ENCODE measurements at regions not wholly inside any gene's neighbourhood (a gene's known extent, or its start where the extent isn't known, plus 50 kb on each side); places are given as distances from the start of the nearest gene placed in this dataset.

GRCh38 chr13:85588359-85588758 lies 210.9 kb downstream of the SLITRK6 start:
- intact Hi-C loops (cut with DNase I) = no loop called here
- no peak for TF ChIP-seq CTCF (IDR thresholded peaks at IDR 0.05)

DNA sequence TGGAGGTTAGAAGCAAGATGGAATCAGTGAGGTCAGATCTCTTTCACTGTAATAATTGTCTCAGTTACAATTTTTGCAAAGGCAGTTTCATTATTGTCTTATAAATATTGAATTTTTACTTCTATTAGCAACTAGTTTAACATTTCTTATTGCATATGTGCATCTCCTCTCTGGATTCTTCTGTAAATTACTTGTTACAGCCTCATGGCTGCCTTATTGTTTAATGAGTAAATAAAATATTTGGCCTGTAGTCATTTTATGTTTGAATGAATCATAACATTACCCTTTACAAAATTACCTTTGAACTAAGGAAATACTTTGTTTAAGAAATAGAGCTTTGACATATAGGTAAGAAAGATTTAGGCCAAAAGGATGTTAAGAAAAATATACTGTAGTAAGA lies 212.4 kb downstream of the SLITRK6 start:
- ATAC-seq (no peak), DNase-seq (no peak)
- H3K4me3 ChIP-seq = no peak overlapping the region
- no peak overlapping the region for H3K27ac ChIP-seq
- no peaks in the 10 kb centered on the region for H3K36me3 ChIP-seq (ENCODE audit: insufficient read depth in 1 of 2, low read depth in 1 of 2)
- H3K27me3 ChIP-seq (ENCODE audit: insufficient read depth in 3 of 3, low read length in 2 of 3) = no peaks in the 10 kb centered on the region
- no peak for TF ChIP-seq CTCF (IDR thresholded peaks at IDR 0.05)
- no peaks in the 10 kb centered on the region for H3K4me1 ChIP-seq
- H3K9me3 ChIP-seq = peaks cover 4% of the 10 kb centered on the region
- intact Hi-C loops (cut with DNase I) = no loop called here

More at GRCh38 chr13:85588359-85588758, 210.9 kb downstream of the SLITRK6 start:
- Histone ChIP-seq H3K27me3 (ENCODE audit: insufficient read depth in 3 of 3, low read length in 2 of 3) (no peaks in the 10 kb centered on the region), H3K4me1 (no peaks in the 10 kb centered on the region), H3K27ac (no peak overlapping the region), H3K36me3 (ENCODE audit: insufficient read depth in 1 of 2, low read depth in 1 of 2) (no peaks in the 10 kb centered on the region), H3K9me3 (peaks cover 4% of the 10 kb centered on the region), H3K4me3 (no peak overlapping the region)
- DNase-seq (no peak), ATAC-seq (no peak)
- WGBS, 3 donors = 76 to 85% (median 77%) methylated on average over 3 of the region's 3 CpGs

- ATAC-seq = no peak
- H3K36me3 ChIP-seq (ENCODE audit: insufficient read depth in 1 of 2, low read depth in 1 of 2) = no peaks in the 10 kb centered on the region
- no peak overlapping the region for H3K4me3 ChIP-seq
- H3K9me3 ChIP-seq = peaks cover 4% of the 10 kb centered on the region
- TF ChIP-seq CTCF (IDR thresholded peaks at IDR 0.05) = no peak
- H3K27ac ChIP-seq = no peak overlapping the region
- H3K4me1 ChIP-seq = no peaks in the 10 kb centered on the region
- 33 to 45% (median 41%) methylated on average over 1 of the region's 1 CpG for whole genome bisulfite sequencing, 3 donors
- intact Hi-C loops (cut with DNase I) = no loop called here
- no peak for DNase-seq
- H3K27me3 ChIP-seq (ENCODE audit: insufficient read depth in 3 of 3, low read length in 2 of 3) = no peaks in the 10 kb centered on the region
Measured at GRCh38 chr13:85586422-85586831, 212.8 kb downstream of the SLITRK6 start.

- no peak overlapping the region for H3K27ac ChIP-seq
- intact Hi-C loops (cut with DNase I) = no loop called here
- peaks cover 4% of the 10 kb centered on the region for H3K9me3 ChIP-seq
- no peak for DNase-seq
- ATAC-seq = no peak
- H3K4me3 ChIP-seq = no peak overlapping the region
- H3K36me3 ChIP-seq (ENCODE audit: insufficient read depth in 1 of 2, low read depth in 1 of 2) = no peaks in the 10 kb centered on the region
- WGBS, 3 donors = 71 to 79% (median 74%) methylated on average over 1 of the region's 1 CpG
- no peak for TF ChIP-seq CTCF (IDR thresholded peaks at IDR 0.05)
- no peaks in the 10 kb centered on the region for H3K4me1 ChIP-seq
- no peaks in the 10 kb centered on the region for H3K27me3 ChIP-seq (ENCODE audit: insufficient read depth in 3 of 3, low read length in 2 of 3)
Measured at GRCh38 chr13:85582890-85583289, 216.3 kb downstream of the SLITRK6 start.

- no peak for DNase-seq
- Histone ChIP-seq H3K36me3 (ENCODE audit: insufficient read depth in 1 of 2, low read depth in 1 of 2) (no peaks in the 10 kb centered on the region), H3K4me3 (no peak overlapping the region), H3K27ac (no peak overlapping the region), H3K27me3 (ENCODE audit: insufficient read depth in 3 of 3, low read length in 2 of 3) (no peaks in the 10 kb centered on the region), H3K9me3 (no peaks in the 10 kb centered on the region), H3K4me1 (no peaks in the 10 kb centered on the region)
- ATAC-seq = no peak
- TF ChIP-seq CTCF (IDR thresholded peaks at IDR 0.05) = no peak
- intact Hi-C loops (cut with DNase I) = no loop called here
Measured at GRCh38 chr13:85575110-85575509, 224.1 kb downstream of the SLITRK6 start.
